Fibroblast of lung (primary cell): ENCODE measurements at regions not wholly inside any gene's neighbourhood (a gene's known extent, or its start where the extent isn't known, plus 50 kb on each side); places are given as distances from the start of the nearest gene placed in this dataset.

Experiments used
- DNase-seq, 2 donors: peaks; one replicate each; pipeline versions ENCODE4 v3.0.0 to v3.0.0-alpha.2; 2010; ENCODE audit warnings: low read depth in 2 of 2
- H2AFZ ChIP-seq: 2 replicates; pipeline ENCODE4 v1.5.1; 2012; ENCODE audit warnings: low read length, control low read depth, inconsistent platforms
- H3K27ac ChIP-seq: 2 replicates; pipeline ENCODE4 v1.5.1; 2011; ENCODE audit warnings: low read length, control low read depth; ENCODE audit not compliant: insufficient read depth
- H3K27me3 ChIP-seq: 2 replicates; pipeline ENCODE4 v1.5.1; 2011; ENCODE audit warnings: mild to moderate bottlenecking, low read length; ENCODE audit not compliant: control insufficient read depth, insufficient read depth
- H3K36me3 ChIP-seq: 2 replicates; pipeline ENCODE4 v1.5.1; 2011; ENCODE audit warnings: low read length; ENCODE audit not compliant: control insufficient read depth, insufficient read depth
- H3K4me1 ChIP-seq: 2 replicates; pipeline ENCODE4 v1.5.1; 2011; ENCODE audit warnings: low read length; ENCODE audit not compliant: control insufficient read depth, insufficient read depth; ENCODE audit errors: extremely low read depth
- H3K4me2 ChIP-seq: 2 replicates; pipeline ENCODE4 v1.5.1; 2011; ENCODE audit warnings: low read length, control low read depth; ENCODE audit not compliant: insufficient read depth; ENCODE audit errors: extremely low read depth
- H3K4me3 ChIP-seq, 4 experiments: fragments of 200-600 bp in 1 of 4; sonication (generic) in 1 of 4; replicated peaks in 1 of 4; 2 replicates each; pipeline ENCODE4 v1.5.1; 2011 to 2016; ENCODE audit warnings: low read length in 4 of 4, low read depth in 3 of 4, mild to moderate bottlenecking in 3 of 4, control low read depth in 2 of 4, inconsistent platforms in 1 of 4, mixed read lengths in 1 of 4; ENCODE audit not compliant: insufficient read depth in 1 of 4; ENCODE audit errors: control extremely low read depth in 1 of 4
- H3K79me2 ChIP-seq: 2 replicates; pipeline ENCODE4 v1.5.1; 2012; ENCODE audit warnings: mild to moderate bottlenecking, low read length, inconsistent platforms; ENCODE audit not compliant: control insufficient read depth, insufficient read depth
- H3K9ac ChIP-seq: 2 replicates; pipeline ENCODE4 v1.5.1; 2011; ENCODE audit warnings: mild to moderate bottlenecking, low read length, control low read depth; ENCODE audit not compliant: insufficient read depth
- H3K9me3 ChIP-seq: 2 replicates; pipeline ENCODE4 v1.5.1; 2012; ENCODE audit warnings: low read depth, low read length; ENCODE audit not compliant: control insufficient read depth, insufficient read depth
- H4K20me1 ChIP-seq: 2 replicates; pipeline ENCODE4 v1.5.1; 2011; ENCODE audit warnings: low read length; ENCODE audit not compliant: control insufficient read depth, insufficient read depth; ENCODE audit errors: extremely low read depth
- EZH2 ChIP-seq: IDR thresholded peaks from 2 replicates; pipeline ENCODE4 v1.5.1; 2012; ENCODE audit warnings: low read length, control low read depth, mild to moderate bottlenecking; ENCODE audit errors: missing control alignments
- TF ChIP-seq, protein P1 (sequence below), 2 donors: IDR thresholded peaks in 1 of 2; conservative IDR thresholded peaks in 1 of 2; 1 replicate in 1 of 2; 2 replicates in 1 of 2; pipeline ENCODE4 v1.5.1; 2011 to 2012; ENCODE audit warnings: low read length in 2 of 2, control low read depth in 1 of 2, inconsistent platforms in 1 of 2, low read depth in 1 of 2, mild to moderate bottlenecking in 1 of 2

DNA sequence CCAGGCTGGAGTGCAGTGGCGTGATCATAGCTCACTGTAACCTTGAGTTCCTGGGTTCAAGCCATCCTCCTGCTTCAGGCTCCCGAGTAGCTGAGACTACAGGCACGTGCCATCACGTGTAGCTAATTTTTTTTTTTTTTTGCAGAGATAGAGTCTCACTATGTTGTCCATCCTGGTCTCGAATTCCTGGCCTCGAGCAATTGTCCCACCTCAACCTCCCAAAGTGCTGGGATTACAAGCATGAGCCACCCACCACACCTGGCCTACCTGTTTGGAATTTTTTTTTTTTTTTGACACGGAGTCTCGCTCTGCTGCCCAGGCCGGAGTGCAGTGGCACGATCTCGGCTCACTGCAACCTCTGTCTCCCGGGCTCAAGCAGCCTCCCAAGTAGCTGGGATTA, 117.1 kb upstream of the PARD3 start:
- no peaks in the 10 kb centered on the region for H3K36me3 ChIP-seq
- TF ChIP-seq EZH2 = no peak
- TF ChIP-seq, protein P1, sequence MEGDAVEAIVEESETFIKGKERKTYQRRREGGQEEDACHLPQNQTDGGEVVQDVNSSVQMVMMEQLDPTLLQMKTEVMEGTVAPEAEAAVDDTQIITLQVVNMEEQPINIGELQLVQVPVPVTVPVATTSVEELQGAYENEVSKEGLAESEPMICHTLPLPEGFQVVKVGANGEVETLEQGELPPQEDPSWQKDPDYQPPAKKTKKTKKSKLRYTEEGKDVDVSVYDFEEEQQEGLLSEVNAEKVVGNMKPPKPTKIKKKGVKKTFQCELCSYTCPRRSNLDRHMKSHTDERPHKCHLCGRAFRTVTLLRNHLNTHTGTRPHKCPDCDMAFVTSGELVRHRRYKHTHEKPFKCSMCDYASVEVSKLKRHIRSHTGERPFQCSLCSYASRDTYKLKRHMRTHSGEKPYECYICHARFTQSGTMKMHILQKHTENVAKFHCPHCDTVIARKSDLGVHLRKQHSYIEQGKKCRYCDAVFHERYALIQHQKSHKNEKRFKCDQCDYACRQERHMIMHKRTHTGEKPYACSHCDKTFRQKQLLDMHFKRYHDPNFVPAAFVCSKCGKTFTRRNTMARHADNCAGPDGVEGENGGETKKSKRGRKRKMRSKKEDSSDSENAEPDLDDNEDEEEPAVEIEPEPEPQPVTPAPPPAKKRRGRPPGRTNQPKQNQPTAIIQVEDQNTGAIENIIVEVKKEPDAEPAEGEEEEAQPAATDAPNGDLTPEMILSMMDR (conservative IDR thresholded peaks at IDR 0.05 in 1 of 2, IDR thresholded peaks at IDR 0.05 in 1 of 2; ENCODE audit: low read depth in 1 of 2, low read length in 2 of 2) = no peak
- H3K9me3 ChIP-seq = no peaks in the 10 kb centered on the region
- no peak for DNase-seq
- H3K27me3 ChIP-seq = peaks cover 3% of the 10 kb centered on the region
- H3K79me2 ChIP-seq = no peaks in the 10 kb centered on the region
- H3K27ac ChIP-seq = no peak overlapping the region
- H3K4me1 ChIP-seq = no peaks in the 10 kb centered on the region
- H3K4me2 ChIP-seq = no peak overlapping the region
- no peaks in the 10 kb centered on the region for H4K20me1 ChIP-seq
- no peak overlapping the region for H2AFZ ChIP-seq
- H3K4me3 ChIP-seq = no peak overlapping the region
- no peak overlapping the region for H3K9ac ChIP-seq

DNA sequence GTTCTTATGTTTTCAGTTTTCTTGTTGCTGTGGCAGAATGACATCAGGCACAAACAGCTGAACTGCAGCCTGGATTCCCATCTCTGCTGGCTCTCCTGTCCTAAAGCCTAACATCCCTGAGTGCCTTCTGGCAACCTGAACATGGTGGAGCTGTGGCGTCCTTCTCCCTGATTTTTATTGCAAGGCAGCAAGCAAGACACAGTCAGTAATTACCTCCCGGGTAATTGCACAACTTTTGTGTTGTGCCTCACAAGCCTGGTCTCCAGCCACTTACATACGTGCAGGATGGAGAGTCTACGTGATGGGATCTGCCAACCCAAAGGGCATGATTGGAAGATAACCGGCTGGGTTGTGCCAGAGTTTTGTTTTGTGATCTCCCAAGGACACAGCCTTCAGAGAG, 116.1 kb upstream of the PARD3 start:
- no peaks in the 10 kb centered on the region for H3K36me3 ChIP-seq
- no peak overlapping the region for H3K27ac ChIP-seq
- H3K79me2 ChIP-seq = no peaks in the 10 kb centered on the region
- no peaks in the 10 kb centered on the region for H3K4me1 ChIP-seq
- no peak overlapping the region for H3K9ac ChIP-seq
- DNase-seq = no peak
- H3K4me2 ChIP-seq = no peak overlapping the region
- H3K4me3 ChIP-seq = no peak overlapping the region
- H3K9me3 ChIP-seq = no peaks in the 10 kb centered on the region
- H3K27me3 ChIP-seq = peaks cover 3% of the 10 kb centered on the region
- H4K20me1 ChIP-seq = no peaks in the 10 kb centered on the region
- no peak for TF ChIP-seq EZH2
- TF ChIP-seq, protein P1 (conservative IDR thresholded peaks at IDR 0.05 in 1 of 2, IDR thresholded peaks at IDR 0.05 in 1 of 2; ENCODE audit: low read depth in 1 of 2, low read length in 2 of 2) = no peak
- H2AFZ ChIP-seq = no peak overlapping the region

DNA sequence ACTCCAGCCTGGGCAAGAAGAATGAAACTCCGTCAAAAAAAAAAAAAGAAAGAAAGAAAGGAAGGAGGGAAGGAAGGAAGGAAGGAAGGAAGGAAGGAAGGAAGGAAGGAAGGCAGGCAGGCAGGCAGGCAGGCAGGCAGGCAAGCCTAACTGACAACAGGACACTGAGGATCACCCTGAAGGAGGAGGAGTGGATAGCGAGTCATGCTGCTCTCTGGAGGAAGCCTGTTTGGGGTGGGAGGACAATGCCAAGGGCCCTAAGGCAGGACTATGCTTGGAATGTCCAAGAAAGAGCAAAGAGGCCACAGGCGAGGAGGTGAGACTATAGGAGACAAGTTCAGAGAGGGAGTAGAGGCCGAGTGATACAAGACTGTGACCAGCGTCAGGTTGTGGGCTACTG, 107.0 kb upstream of the PARD3 start:
- DNase-seq = no peak
- Histone ChIP-seq H2AFZ (no peak overlapping the region), H3K9ac (no peak overlapping the region), H3K9me3 (no peaks in the 10 kb centered on the region), H4K20me1 (no peaks in the 10 kb centered on the region), H3K4me1 (no peaks in the 10 kb centered on the region), H3K27me3 (peaks cover 4% of the 10 kb centered on the region), H3K4me3 (no peak overlapping the region), H3K79me2 (no peaks in the 10 kb centered on the region), H3K4me2 (no peak overlapping the region), H3K36me3 (no peaks in the 10 kb centered on the region), H3K27ac (no peak overlapping the region)
- no peak for TF ChIP-seq EZH2
- TF ChIP-seq, protein P1 (conservative IDR thresholded peaks at IDR 0.05 in 1 of 2, IDR thresholded peaks at IDR 0.05 in 1 of 2; ENCODE audit: low read depth in 1 of 2, low read length in 2 of 2) = no peak
